ENCODE measurements at regions not wholly inside any gene's neighbourhood (a gene's known extent, or its start where the extent isn't known, plus 50 kb on each side); places are given as distances from the start of the nearest gene placed in this dataset.

DNA sequence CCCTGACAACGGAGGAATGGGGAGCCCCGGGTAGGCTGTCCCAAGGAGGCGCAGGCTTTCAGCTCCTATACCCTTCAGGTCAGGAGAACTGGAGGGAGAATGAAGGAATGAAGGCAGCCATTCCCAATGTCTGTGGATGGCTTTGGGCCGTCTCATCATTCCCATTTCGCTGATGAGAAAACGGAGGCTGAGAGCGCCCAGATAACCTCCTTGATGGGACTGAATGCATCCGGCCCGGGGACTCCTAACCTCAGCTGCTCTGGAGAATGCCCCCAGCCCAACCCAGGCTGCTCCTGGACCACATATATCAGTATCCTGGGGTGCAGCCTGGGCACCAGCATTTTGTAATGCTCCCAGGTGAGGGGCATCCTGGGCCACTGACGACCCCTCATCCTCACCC lies 52.6 kb upstream of the RNU6ATAC start:
- Histone ChIP-seq H3K27me3 (no peaks in the 10 kb centered on the region), H3K4me3 (no peak overlapping the region), H3K4me1 (peaks cover 0 to 29% of the 10 kb centered on the region in 2 donors), H3K9me3 (no peaks in the 10 kb centered on the region), H3K36me3 (no peaks in the 10 kb centered on the region), H3K27ac (no peak overlapping the region)
- no peak for TF ChIP-seq CTCF (IDR thresholded peaks at IDR 0.05)
- no peak for DNase-seq (ENCODE audit: low spot score)

DNA sequence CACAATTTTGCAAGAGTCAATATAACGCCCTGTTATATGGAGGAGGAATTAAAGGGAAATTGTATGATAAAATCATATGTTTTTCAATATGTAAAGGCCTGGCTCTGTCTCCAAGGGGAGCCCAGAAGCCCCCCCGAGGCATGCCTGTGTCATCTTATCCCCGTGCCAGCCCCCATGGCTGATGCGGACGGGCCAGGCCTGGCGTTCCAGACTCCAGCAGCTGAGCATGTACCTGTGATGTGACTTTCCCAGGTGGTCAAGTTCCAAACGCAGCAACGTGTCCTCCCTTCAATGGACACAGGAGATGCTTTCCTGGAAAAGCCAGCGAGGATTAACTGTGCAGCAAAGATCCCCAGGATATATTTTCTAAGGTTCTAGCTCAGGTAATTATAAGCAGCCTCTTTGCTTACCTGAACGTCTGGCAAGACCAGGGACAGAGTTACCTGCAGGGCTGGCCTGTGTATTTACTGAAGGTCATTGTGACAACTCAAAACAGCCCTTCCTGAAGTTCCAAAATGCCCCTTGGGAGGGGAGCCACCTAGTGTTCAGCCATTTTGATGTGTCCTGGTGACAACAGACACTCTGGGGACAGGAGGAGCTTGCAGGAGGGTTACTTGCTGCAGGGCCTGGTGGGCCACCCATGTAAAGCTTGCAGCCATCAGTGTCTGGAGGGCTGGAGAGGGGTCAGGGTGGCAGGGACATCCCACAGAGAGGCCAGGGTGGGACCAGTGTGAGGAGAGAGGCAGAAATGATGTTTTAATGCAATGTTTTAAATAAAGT lies 53.3 kb upstream of the RNU6ATAC start:
- peak in 1 of 2 donors; percentile 47 for TF ChIP-seq CTCF (IDR thresholded peaks at IDR 0.05)
- H3K4me1 ChIP-seq: peaks cover 0 to 29% of the 10 kb centered on the region in 2 donors
- H3K27me3 ChIP-seq: no peaks in the 10 kb centered on the region
- no peak for DNase-seq (ENCODE audit: low spot score)
- H3K36me3 ChIP-seq: no peaks in the 10 kb centered on the region
- no peaks in the 10 kb centered on the region for H3K9me3 ChIP-seq
- no peak overlapping the region for H3K4me3 ChIP-seq
- H3K27ac ChIP-seq: no peak overlapping the region

DNA sequence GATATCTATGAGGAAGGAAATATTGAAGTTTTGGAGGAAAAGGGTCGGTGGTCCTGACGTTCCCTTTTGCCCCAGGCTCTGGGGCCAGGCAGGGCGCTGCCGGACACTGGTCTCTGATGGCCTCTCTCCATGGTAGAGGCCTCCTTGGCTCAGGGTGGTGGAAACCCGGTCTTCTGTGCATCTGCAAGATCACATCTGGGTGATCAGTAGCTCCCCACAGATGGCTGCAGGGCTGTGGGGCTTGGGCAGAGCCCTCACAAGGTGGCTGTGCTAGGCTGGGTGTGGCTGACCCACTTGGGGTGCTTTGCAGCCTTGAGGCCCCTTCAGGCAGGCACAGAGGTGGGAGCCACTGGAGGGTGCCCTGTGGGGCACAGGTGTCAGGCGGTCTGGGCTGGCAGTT lies 53.9 kb upstream of the RNU6ATAC start:
- Histone ChIP-seq H3K4me1 (peaks cover 0 to 29% of the 10 kb centered on the region in 2 donors), H3K36me3 (no peaks in the 10 kb centered on the region), H3K9me3 (no peaks in the 10 kb centered on the region), H3K4me3 (no peak overlapping the region), H3K27me3 (no peaks in the 10 kb centered on the region), H3K27ac (no peak overlapping the region)
- DNase-seq (ENCODE audit: low spot score): no peak
- TF ChIP-seq CTCF (IDR thresholded peaks at IDR 0.05): no peak

GRCh38 chr9:134219646-134220060 lies 55.3 kb upstream of the RNU6ATAC start:
- TF ChIP-seq CTCF (IDR thresholded peaks at IDR 0.05): no peak
- Histone ChIP-seq H3K27me3 (no peaks in the 10 kb centered on the region), H3K27ac (no peak overlapping the region), H3K36me3 (no peaks in the 10 kb centered on the region), H3K9me3 (no peaks in the 10 kb centered on the region), H3K4me1 (peaks cover 0 to 21% of the 10 kb centered on the region in 2 donors), H3K4me3 (no peak overlapping the region)
- DNase-seq (ENCODE audit: low spot score): no peak

GRCh38 chr9:134220311-134220710 lies 55.9 kb upstream of the RNU6ATAC start:
- H3K27me3 ChIP-seq: no peaks in the 10 kb centered on the region
- H3K36me3 ChIP-seq: no peaks in the 10 kb centered on the region
- no peaks in the 10 kb centered on the region for H3K9me3 ChIP-seq
- DNase-seq (ENCODE audit: low spot score): no peak
- TF ChIP-seq CTCF (IDR thresholded peaks at IDR 0.05): no peak
- H3K4me1 ChIP-seq: peaks cover 0 to 14% of the 10 kb centered on the region in 2 donors
- H3K27ac ChIP-seq: no peak overlapping the region
- H3K4me3 ChIP-seq: no peak overlapping the region

All from right atrium auricular region (tissue), 2 donors.